ENCODE measurements at regions not wholly inside any gene's neighbourhood (a gene's known extent, or its start where the extent isn't known, plus 50 kb on each side); places are given as distances from the start of the nearest gene placed in this dataset.

- ATAC-seq, result no peak
- intact Hi-C loops (cut with DNase I), result no loop called here
- no peaks in the 10 kb centered on the region for H3K4me1 ChIP-seq
- no peak overlapping the region for H3K4me3 ChIP-seq
- TF ChIP-seq POLR2A (IDR thresholded peaks at IDR 0.05) (no peak), CTCF (IDR thresholded peaks at IDR 0.05) (no peak)
- no peaks in the 10 kb centered on the region for H3K27me3 ChIP-seq
- H3K27ac ChIP-seq, result no peak overlapping the region
- DNase-seq, result no peak
- no peaks in the 10 kb centered on the region for H3K36me3 ChIP-seq (replicated peaks in 1 of 2; ENCODE audit: insufficient read depth in 1 of 2, low read depth in 2 of 2)
- H3K9me3 ChIP-seq, result no peaks in the 10 kb centered on the region
- 88 to 90% methylated on average over 3 of the region's 3 CpGs for WGBS, 2 donors
Observed at GRCh38 chr16:47855431-47855830, 300.4 kb downstream of the ABCC12 start.

GRCh38 chr16:47854737-47855136 is 301.1 kb downstream of the ABCC12 start:
- no peak for DNase-seq
- 85 to 88% methylated on average over 2 of the region's 2 CpGs for WGBS, 2 donors
- no peaks in the 10 kb centered on the region for H3K36me3 ChIP-seq (replicated peaks in 1 of 2; ENCODE audit: insufficient read depth in 1 of 2, low read depth in 2 of 2)
- TF ChIP-seq POLR2A (IDR thresholded peaks at IDR 0.05), result no peak
- TF ChIP-seq CTCF (IDR thresholded peaks at IDR 0.05), result no peak
- H3K9me3 ChIP-seq, result no peaks in the 10 kb centered on the region
- H3K27ac ChIP-seq, result no peak overlapping the region
- no peaks in the 10 kb centered on the region for H3K27me3 ChIP-seq
- no peaks in the 10 kb centered on the region for H3K4me1 ChIP-seq
- intact Hi-C loops (cut with DNase I), result no loop called here
- no peak overlapping the region for H3K4me3 ChIP-seq
- ATAC-seq, result no peak

GRCh38 chr16:47852991-47853390 is 302.8 kb downstream of the ABCC12 start:
- TF ChIP-seq CTCF (IDR thresholded peaks at IDR 0.05) (no peak), POLR2A (IDR thresholded peaks at IDR 0.05) (no peak)
- Histone ChIP-seq H3K27me3 (no peaks in the 10 kb centered on the region), H3K4me3 (no peak overlapping the region), H3K9me3 (no peaks in the 10 kb centered on the region), H3K36me3 (replicated peaks in 1 of 2; ENCODE audit: insufficient read depth in 1 of 2, low read depth in 2 of 2) (no peaks in the 10 kb centered on the region), H3K27ac (no peak overlapping the region), H3K4me1 (no peaks in the 10 kb centered on the region)
- intact Hi-C loops (cut with DNase I), result no loop called here
- ATAC-seq, result no peak
- DNase-seq, result no peak
- 74 to 84% methylated on average over 6 of the region's 6 CpGs for WGBS, 2 donors

GRCh38 chr16:47851146-47851545 is 304.6 kb downstream of the ABCC12 start:
- ATAC-seq (no peak), DNase-seq (no peak)
- H3K27ac ChIP-seq, result no peak overlapping the region
- no peaks in the 10 kb centered on the region for H3K9me3 ChIP-seq
- WGBS, 2 donors, result 48 to 54% methylated on average over 8 of the region's 8 CpGs
- H3K27me3 ChIP-seq, result no peaks in the 10 kb centered on the region
- H3K36me3 ChIP-seq (replicated peaks in 1 of 2; ENCODE audit: insufficient read depth in 1 of 2, low read depth in 2 of 2), result no peaks in the 10 kb centered on the region
- H3K4me1 ChIP-seq, result no peaks in the 10 kb centered on the region
- no peak for TF ChIP-seq POLR2A (IDR thresholded peaks at IDR 0.05)
- intact Hi-C loops (cut with DNase I), result no loop called here
- H3K4me3 ChIP-seq, result no peak overlapping the region

- no peaks in the 10 kb centered on the region for H3K27me3 ChIP-seq
- no peaks in the 10 kb centered on the region for H3K9me3 ChIP-seq
- ATAC-seq (no peak), DNase-seq (no peak)
- H3K4me3 ChIP-seq, result no peak overlapping the region
- H3K36me3 ChIP-seq (replicated peaks in 1 of 2; ENCODE audit: insufficient read depth in 1 of 2, low read depth in 2 of 2), result no peaks in the 10 kb centered on the region
- TF ChIP-seq POLR2A (IDR thresholded peaks at IDR 0.05) (no peak), CTCF (IDR thresholded peaks at IDR 0.05) (no peak)
- intact Hi-C loops (cut with DNase I), result no loop called here
- no peak overlapping the region for H3K27ac ChIP-seq
- no peaks in the 10 kb centered on the region for H3K4me1 ChIP-seq
- 59 to 78% methylated on average over 5 of the region's 5 CpGs for WGBS, 2 donors
Observed at GRCh38 chr16:47849736-47850135, 306.1 kb downstream of the ABCC12 start.

Data from body of pancreas (tissue), 4 donors.